ENCODE measurements at regions not wholly inside any gene's neighbourhood (a gene's known extent, or its start where the extent isn't known, plus 50 kb on each side); places are given as distances from the start of the nearest gene placed in this dataset.
A peak's percentile ranks its signal among the peaks of the same experiment; 100 is the strongest.
"Not testable (repeated sequence)": the region's sequence is repeated elsewhere in the genome, so short reads cannot be mapped to it uniquely, and the experiment has no call there.

DNA sequence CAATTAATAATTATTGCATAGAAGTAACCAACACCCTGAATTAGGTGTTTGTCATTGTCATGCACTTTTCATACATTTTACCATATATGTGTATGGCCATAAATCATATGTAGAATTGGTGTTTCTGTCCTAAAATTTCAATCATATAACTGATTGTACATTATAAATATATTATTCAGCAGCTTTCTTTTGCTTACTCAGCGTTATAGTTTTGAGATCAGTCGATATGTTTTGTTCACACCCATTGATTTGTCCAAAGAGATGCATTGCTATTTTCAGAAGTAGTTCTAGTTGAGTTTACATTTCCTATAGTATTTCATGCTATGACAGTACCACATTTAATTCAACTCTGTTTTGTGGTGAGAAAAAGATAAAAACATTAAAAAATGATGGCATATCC is 50.5 kb upstream of the PARP4 start:
- no peaks in the 10 kb centered on the region for H3K9me3 ChIP-seq (replicated peaks in 1 of 3)
- H3K4me3 ChIP-seq = no peak overlapping the region
- DNase-seq = no peak
- WGBS, 4 donors = 82 to 100% (median 94%) methylated on average over 2 of the region's 2 CpGs
- no peaks in the 10 kb centered on the region for H3K36me3 ChIP-seq (replicated peaks in 1 of 2)
- no peaks in the 10 kb centered on the region for H3K4me1 ChIP-seq (replicated peaks in 1 of 2)
- H3K27ac ChIP-seq = no peak overlapping the region
- no peak for TF ChIP-seq POLR2A (IDR thresholded peaks at IDR 0.05)
- no peak for TF ChIP-seq CTCF (IDR thresholded peaks at IDR 0.05)
- no peaks in the 10 kb centered on the region for H3K27me3 ChIP-seq
- intact Hi-C loops (cut with DNase I) = no loop called here

DNA sequence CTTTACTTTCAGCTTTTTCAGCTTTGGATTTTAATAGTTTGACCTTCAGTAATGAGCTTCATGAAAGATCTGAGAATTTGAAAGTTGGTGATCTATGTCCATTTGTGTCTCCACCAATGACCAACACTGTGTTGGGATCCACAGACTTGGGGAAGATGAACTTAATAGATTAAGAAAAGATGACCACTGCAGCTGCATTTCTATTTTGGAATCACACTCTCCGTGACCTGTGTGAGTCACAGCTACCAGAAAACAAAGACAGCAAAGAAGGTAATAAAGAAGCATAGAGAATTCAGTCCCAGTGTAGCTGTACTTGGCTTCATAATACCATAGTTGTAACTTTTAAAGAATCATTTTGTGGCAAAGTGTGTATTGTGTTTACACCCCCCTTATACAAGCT is 51.4 kb upstream of the PARP4 start:
- WGBS, 4 donors = 27 to 58% (median 33%) methylated on average over 1 of the region's 1 CpG
- H3K4me3 ChIP-seq; intact Hi-C loops (cut with DNase I); H3K4me1 ChIP-seq (replicated peaks in 1 of 2); H3K9me3 ChIP-seq (replicated peaks in 1 of 3); H3K36me3 ChIP-seq (replicated peaks in 1 of 2); H3K27me3 ChIP-seq; H3K27ac ChIP-seq: not testable (repeated sequence)
- peak in 4 of 7 donors; percentile 12 to 56 (median 26) for DNase-seq

GRCh38 chr13:24564881-24565280 is 52.3 kb upstream of the PARP4 start:
- intact Hi-C loops (cut with DNase I) = no loop called here
- Histone ChIP-seq H3K4me3 (no peak overlapping the region), H3K4me1 (replicated peaks in 1 of 2) (no peaks in the 10 kb centered on the region), H3K27me3 (no peaks in the 10 kb centered on the region), H3K9me3 (replicated peaks in 1 of 3) (no peaks in the 10 kb centered on the region), H3K27ac (no peak overlapping the region), H3K36me3 (replicated peaks in 1 of 2) (no peaks in the 10 kb centered on the region)
- TF ChIP-seq CTCF (IDR thresholded peaks at IDR 0.05) (no peak), POLR2A (IDR thresholded peaks at IDR 0.05) (no peak)
- DNase-seq = no peak
- WGBS, 4 donors = 79 to 87% (median 84%) methylated on average over 4 of the region's 4 CpGs

DNA sequence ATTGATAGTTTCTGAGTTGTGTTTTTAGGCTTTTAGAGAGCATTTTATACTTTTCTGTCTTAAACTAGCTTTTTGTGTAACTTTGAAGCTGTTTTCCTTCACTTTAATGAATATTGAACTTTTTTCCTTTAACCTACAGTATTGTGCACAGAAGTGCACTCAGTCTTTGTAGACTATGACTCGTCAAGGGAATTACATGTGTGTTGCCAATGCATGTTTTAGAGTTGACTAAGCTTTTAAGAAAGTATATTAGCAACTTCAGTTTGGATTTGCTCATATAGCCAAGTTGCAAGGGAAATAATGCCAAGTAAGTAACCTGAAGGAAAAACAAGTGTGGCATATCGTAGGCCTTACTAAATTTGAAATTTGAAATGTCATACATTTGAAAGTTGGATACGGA is 55.0 kb upstream of the PARP4 start:
- DNase-seq; H3K36me3 ChIP-seq (replicated peaks in 1 of 2); H3K27me3 ChIP-seq; H3K9me3 ChIP-seq (replicated peaks in 1 of 3); intact Hi-C loops (cut with DNase I); H3K4me3 ChIP-seq; H3K27ac ChIP-seq; H3K4me1 ChIP-seq (replicated peaks in 1 of 2): not testable (repeated sequence)
- 80 to 97% (median 88%) methylated on average over 3 of the region's 3 CpGs for WGBS, 4 donors

- TF ChIP-seq CTCF (IDR thresholded peaks at IDR 0.05) (no peak), POLR2A (IDR thresholded peaks at IDR 0.05) (no peak)
- WGBS, 4 donors = 32 to 62% (median 42%) methylated on average over 1 of the region's 1 CpG
- no peaks in the 10 kb centered on the region for H3K4me1 ChIP-seq (replicated peaks in 1 of 2)
- H3K27me3 ChIP-seq = no peaks in the 10 kb centered on the region
- intact Hi-C loops (cut with DNase I) = no loop called here
- no peak overlapping the region for H3K4me3 ChIP-seq
- H3K36me3 ChIP-seq (replicated peaks in 1 of 2) = no peaks in the 10 kb centered on the region
- no peak for DNase-seq
- no peak overlapping the region for H3K27ac ChIP-seq
- no peaks in the 10 kb centered on the region for H3K9me3 ChIP-seq (replicated peaks in 1 of 3)
Observed at GRCh38 chr13:24574847-24575246, 62.3 kb upstream of the PARP4 start.

Data from adrenal gland (tissue), 9 donors.